HG02870 (cell line): ENCODE measurements at regions not wholly inside any gene's neighbourhood (a gene's known extent, or its start where the extent isn't known, plus 50 kb on each side); places are given as distances from the start of the nearest gene placed in this dataset.
"Not testable (repeated sequence)": the region's sequence is repeated elsewhere in the genome, so short reads cannot be mapped to it uniquely, and the experiment has no call there.

Source experiments
- ATAC-seq: cut with Tn5 transposase; IDR thresholded peaks from one replicate; pipeline ENCODE4 v1.9.1; 2021; ENCODE audit warnings: mild to moderate bottlenecking, moderate library complexity; ENCODE audit not compliant: unreplicated experiment

- ATAC-seq: no peak
These were observed 93.8 kb upstream of the OSBPL8 start for GRCh38 chr12:76653342-76653741.

GRCh38 chr12:76664731-76665130 lies 99.2 kb upstream of the ZDHHC17 start:
- no peak for ATAC-seq

- ATAC-seq: no peak
These were observed 97.6 kb upstream of the ZDHHC17 start for GRCh38 chr12:76666290-76666835.

- ATAC-seq: no peak
These were observed 93.9 kb upstream of the ZDHHC17 start for GRCh38 chr12:76669981-76670380.

GRCh38 chr12:76670776-76671175 lies 93.1 kb upstream of the ZDHHC17 start:
- no peak for ATAC-seq

GRCh38 chr12:76674669-76675315 lies 89.1 kb upstream of the ZDHHC17 start:
- no peak for ATAC-seq

GRCh38 chr12:76676261-76676660 lies 87.7 kb upstream of the ZDHHC17 start:
- not testable (repeated sequence) for ATAC-seq

GRCh38 chr12:76678992-76679391 lies 84.9 kb upstream of the ZDHHC17 start:
- no peak for ATAC-seq

GRCh38 chr12:76679778-76680177 lies 84.1 kb upstream of the ZDHHC17 start:
- ATAC-seq: no peak

GRCh38 chr12:76680940-76681339 lies 83.0 kb upstream of the ZDHHC17 start:
- ATAC-seq: no peak

- ATAC-seq: no peak
These were observed 78.7 kb upstream of the ZDHHC17 start for GRCh38 chr12:76685246-76685678.

GRCh38 chr12:76687981-76688380 lies 75.9 kb upstream of the ZDHHC17 start:
- no peak for ATAC-seq

GRCh38 chr12:76688631-76689030 lies 75.3 kb upstream of the ZDHHC17 start:
- no peak for ATAC-seq

GRCh38 chr12:76690921-76691700 lies 72.8 kb upstream of the ZDHHC17 start:
- ATAC-seq: no peak

- ATAC-seq: no peak
These were observed 71.1 kb upstream of the ZDHHC17 start for GRCh38 chr12:76692846-76693245.

GRCh38 chr12:76694369-76694768 lies 69.5 kb upstream of the ZDHHC17 start:
- ATAC-seq: no peak

GRCh38 chr12:76696186-76696585 lies 67.7 kb upstream of the ZDHHC17 start:
- no peak for ATAC-seq

GRCh38 chr12:76697849-76698248 lies 66.1 kb upstream of the ZDHHC17 start:
- no peak for ATAC-seq

- no peak for ATAC-seq
These were observed 65.6 kb upstream of the ZDHHC17 start for GRCh38 chr12:76698316-76698715.

- ATAC-seq: no peak
These were observed 64.9 kb upstream of the ZDHHC17 start for GRCh38 chr12:76698966-76699365.

GRCh38 chr12:76701690-76702089 lies 62.2 kb upstream of the ZDHHC17 start:
- ATAC-seq: no peak

- no peak for ATAC-seq
These were observed 61.0 kb upstream of the ZDHHC17 start for GRCh38 chr12:76702946-76703345.
